ENCODE measurements at regions not wholly inside any gene's neighbourhood (a gene's known extent, or its start where the extent isn't known, plus 50 kb on each side); places are given as distances from the start of the nearest gene placed in this dataset.
"Not testable (repeated sequence)": the region's sequence is repeated elsewhere in the genome, so short reads cannot be mapped to it uniquely, and the experiment has no call there.

DNA sequence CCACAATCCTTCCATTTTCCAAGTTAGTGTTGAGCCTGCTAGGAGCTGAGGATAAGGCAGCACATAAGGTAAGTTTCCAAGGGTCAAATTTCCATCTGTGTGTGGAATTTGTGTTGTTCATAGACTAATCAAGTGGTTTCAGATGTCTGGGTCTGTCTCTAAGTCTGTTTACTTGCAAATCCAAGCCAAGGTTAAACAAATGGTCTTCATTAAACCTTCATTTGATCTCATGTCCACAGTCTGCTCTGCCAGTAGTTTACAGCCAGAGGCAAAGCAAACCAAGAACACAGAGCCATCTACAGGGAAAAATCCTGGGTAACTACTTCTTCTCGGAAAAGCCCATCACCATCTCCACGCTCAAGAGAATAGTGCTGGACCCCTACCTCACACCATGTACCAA lies 5450.2 kb upstream of the TPTE start:
- TF ChIP-seq POLR2AphosphoS5 (IDR thresholded peaks at IDR 0.05; ENCODE audit: borderline replicate concordance, low read depth, low read length); EZH2 (IDR thresholded peaks at IDR 0.05); FOXP2 (optimal IDR thresholded peaks at IDR 0.05; ENCODE audit: control extremely low read depth, extremely low read length, insufficient read depth): not testable (repeated sequence)
